Effector memory CD8-positive, alpha-beta T cell (primary cell): ENCODE measurements at regions not wholly inside any gene's neighbourhood (a gene's known extent, or its start where the extent isn't known, plus 50 kb on each side); places are given as distances from the start of the nearest gene placed in this dataset.
"Not testable (repeated sequence)": the region's sequence is repeated elsewhere in the genome, so short reads cannot be mapped to it uniquely, and the experiment has no call there.

Experiments
- ATAC-seq: fragments of 150-1000 bp; cut with Tn5 transposase; replicated peaks from 2 replicates; pipeline ENCODE4 v1.10.0; 2021; ENCODE audit warnings: mild to moderate bottlenecking, moderate library complexity
- DNase-seq, 3 experiments: peaks; one replicate each; pipeline ENCODE4 v3.0.0; 2021
- H3K27ac Mint-ChIP-seq, 2 donors: one replicate each; pipeline ENCODE4 v1.8.0; 2022; ENCODE audit warnings: mild to moderate bottlenecking in 2 of 2, mixed read lengths in 2 of 2, moderate library complexity in 2 of 2
- H3K27me3 Mint-ChIP-seq, 2 donors: one replicate each; pipeline ENCODE4 v1.8.0; 2022; ENCODE audit warnings: mixed read lengths in 2 of 2
- H3K36me3 Mint-ChIP-seq: one replicate; pipeline ENCODE4 v1.8.0; 2022; ENCODE audit warnings: mild to moderate bottlenecking, moderate library complexity, mixed read lengths; ENCODE audit not compliant: insufficient read depth
- H3K4me1 Mint-ChIP-seq, 2 donors: one replicate each; pipeline ENCODE4 v1.8.0; 2022; ENCODE audit warnings: low read depth in 2 of 2, mixed read lengths in 2 of 2
- H3K4me3 Mint-ChIP-seq, 2 donors: one replicate each; pipeline ENCODE4 v1.8.0; 2022; ENCODE audit warnings: mild to moderate bottlenecking in 2 of 2, mixed read lengths in 2 of 2, moderate library complexity in 2 of 2
- H3K9me3 Mint-ChIP-seq, 2 donors: one replicate each; pipeline ENCODE4 v1.8.0; 2022; ENCODE audit warnings: mixed read lengths in 2 of 2

DNA sequence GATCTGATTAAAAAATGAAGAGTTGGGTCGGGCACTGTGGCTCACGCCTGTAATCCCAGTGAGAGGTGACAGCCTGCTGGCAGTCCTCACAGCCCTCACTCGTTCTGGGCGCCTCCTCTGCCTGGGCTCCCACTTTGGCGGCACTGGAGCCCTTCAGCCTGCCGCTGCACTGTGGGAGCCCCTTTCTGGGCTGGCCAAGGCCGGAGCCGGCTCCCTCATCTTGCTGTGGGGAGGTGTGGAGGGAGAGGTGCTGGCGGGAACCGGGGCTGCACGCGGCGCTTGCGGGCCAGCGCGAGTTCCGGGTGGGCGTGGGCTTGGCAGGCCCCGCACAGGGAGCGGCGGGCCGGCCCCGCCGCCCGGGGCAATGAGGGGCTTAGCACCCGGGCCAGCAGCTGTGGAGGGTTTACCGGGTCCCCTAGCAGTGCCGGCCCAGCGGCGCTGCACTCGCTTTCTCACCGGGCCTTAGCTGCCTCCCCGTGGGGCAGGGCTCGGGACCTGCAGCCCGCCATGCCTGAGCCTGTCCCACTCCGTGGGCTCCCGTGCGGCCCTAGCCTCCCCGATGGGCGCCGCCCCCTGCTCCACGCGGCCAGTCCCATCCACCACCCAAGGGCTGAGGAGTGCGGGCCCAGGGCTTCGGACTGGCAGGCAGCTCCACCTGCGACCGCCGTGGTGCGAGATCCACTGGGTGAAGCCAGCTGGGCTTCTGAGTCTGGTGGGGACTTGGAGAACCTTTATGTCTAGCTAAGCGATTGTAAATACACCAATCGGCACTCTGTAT lies 534.1 kb upstream of the ARRDC3 start:
- H3K4me1 Mint-ChIP-seq, H3K36me3 Mint-ChIP-seq, H3K27ac Mint-ChIP-seq, DNase-seq, H3K27me3 Mint-ChIP-seq, ATAC-seq, H3K4me3 Mint-ChIP-seq, H3K9me3 Mint-ChIP-seq: not testable (repeated sequence)

DNA sequence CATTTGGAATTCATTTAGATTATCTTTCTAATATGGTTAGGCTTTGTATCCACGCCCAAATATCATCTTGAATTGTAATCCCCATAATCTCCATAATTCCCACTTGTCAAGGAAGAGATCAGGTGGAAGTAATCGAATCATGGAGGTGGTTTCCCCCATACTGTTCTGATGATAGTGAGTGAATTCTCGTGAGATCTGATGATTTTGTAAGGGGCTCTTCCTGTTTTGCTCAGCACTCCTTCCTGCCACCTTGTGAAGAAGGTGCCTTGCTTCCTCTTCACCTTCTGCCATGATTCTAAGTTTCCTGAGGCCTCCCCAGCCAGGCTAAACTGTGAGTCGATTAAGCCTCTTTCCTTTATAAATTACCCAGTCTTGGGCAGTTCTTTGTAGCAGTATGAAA lies 527.5 kb upstream of the ARRDC3 start:
- Mint-ChIP-seq H3K27ac (no peak overlapping the region), H3K27me3 (no peaks in the 10 kb centered on the region), H3K36me3 (no peaks in the 10 kb centered on the region), H3K4me3 (no peak overlapping the region), H3K9me3 (peaks cover 5 to 6% of the 10 kb centered on the region in 2 donors), H3K4me1 (no peaks in the 10 kb centered on the region)
- ATAC-seq (no peak), DNase-seq (no peak)

DNA sequence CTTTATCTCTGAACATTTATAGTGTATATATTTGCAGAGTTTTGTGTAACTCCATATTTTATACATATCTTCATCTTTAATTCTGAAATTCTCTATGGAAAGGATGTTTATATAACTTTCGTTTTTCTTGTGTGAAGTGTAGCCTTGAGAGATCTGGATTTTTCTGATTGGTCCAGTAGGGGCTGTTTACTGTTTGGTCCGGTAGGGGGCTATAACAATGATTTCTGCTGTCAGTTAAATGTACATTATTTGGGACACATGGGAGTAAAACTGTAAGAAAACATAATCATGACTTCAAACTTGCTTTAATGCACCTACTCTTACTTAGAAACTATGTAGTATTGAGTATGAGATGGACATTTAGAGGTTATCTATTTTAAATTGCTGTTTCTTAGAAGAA lies 527.1 kb upstream of the ARRDC3 start:
- no peak for ATAC-seq
- Mint-ChIP-seq H3K4me1 (no peaks in the 10 kb centered on the region), H3K9me3 (peaks cover 5 to 6% of the 10 kb centered on the region in 2 donors), H3K36me3 (no peaks in the 10 kb centered on the region), H3K4me3 (no peak overlapping the region), H3K27me3 (no peaks in the 10 kb centered on the region), H3K27ac (no peak overlapping the region)
- DNase-seq: no peak

- no peaks in the 10 kb centered on the region for H3K27me3 Mint-ChIP-seq
- peaks cover 0 to 2% of the 10 kb centered on the region in 2 donors for H3K9me3 Mint-ChIP-seq
- no peaks in the 10 kb centered on the region for H3K4me1 Mint-ChIP-seq
Measured at GRCh38 chr5:91906494-91906893, 523.4 kb upstream of the ARRDC3 start.

GRCh38 chr5:91906027-91906426 lies 522.9 kb upstream of the ARRDC3 start:
- Mint-ChIP-seq H3K27ac (no peak overlapping the region), H3K4me1 (no peaks in the 10 kb centered on the region), H3K27me3 (no peaks in the 10 kb centered on the region), H3K4me3 (no peak overlapping the region), H3K36me3 (no peaks in the 10 kb centered on the region), H3K9me3 (peaks cover 0 to 2% of the 10 kb centered on the region in 2 donors)
- ATAC-seq: no peak
- DNase-seq: no peak

More at GRCh38 chr5:91906494-91906893, 523.4 kb upstream of the ARRDC3 start:
- DNase-seq (no peak), ATAC-seq (no peak)
- Mint-ChIP-seq H3K4me3 (no peak overlapping the region), H3K27ac (no peak overlapping the region), H3K36me3 (no peaks in the 10 kb centered on the region)

DNA sequence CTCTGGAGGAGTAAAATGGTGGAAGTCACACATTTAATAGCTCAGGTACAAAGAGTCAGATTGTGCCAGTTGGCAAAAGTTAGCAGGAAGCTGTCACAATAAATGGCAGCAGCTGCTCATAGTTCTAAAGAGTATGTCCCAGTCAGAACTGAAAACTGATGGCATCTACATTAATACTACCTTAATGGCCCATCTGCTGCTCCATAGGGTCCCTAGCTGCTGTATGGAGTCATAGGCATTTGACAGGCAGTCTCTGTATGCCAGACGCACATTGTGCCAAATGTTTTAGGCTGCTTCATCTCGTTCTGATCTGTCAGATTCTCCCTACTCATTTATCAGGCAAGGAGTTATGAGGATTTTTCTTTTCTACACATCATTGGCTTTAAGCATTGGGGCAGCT lies 515.8 kb upstream of the ARRDC3 start:
- Mint-ChIP-seq H3K27ac (no peak overlapping the region), H3K4me3 (no peak overlapping the region), H3K27me3 (no peaks in the 10 kb centered on the region), H3K9me3 (peaks cover 0 to 6% of the 10 kb centered on the region in 2 donors), H3K4me1 (no peaks in the 10 kb centered on the region), H3K36me3 (no peaks in the 10 kb centered on the region)
- DNase-seq: no peak
- ATAC-seq: no peak

GRCh38 chr5:91898019-91898418 lies 514.9 kb upstream of the ARRDC3 start:
- Mint-ChIP-seq H3K9me3 (peaks cover 0 to 6% of the 10 kb centered on the region in 2 donors), H3K36me3 (no peaks in the 10 kb centered on the region), H3K4me3 (no peak overlapping the region), H3K4me1 (no peaks in the 10 kb centered on the region), H3K27ac (no peak overlapping the region), H3K27me3 (no peaks in the 10 kb centered on the region)
- DNase-seq: no peak
- no peak for ATAC-seq

DNA sequence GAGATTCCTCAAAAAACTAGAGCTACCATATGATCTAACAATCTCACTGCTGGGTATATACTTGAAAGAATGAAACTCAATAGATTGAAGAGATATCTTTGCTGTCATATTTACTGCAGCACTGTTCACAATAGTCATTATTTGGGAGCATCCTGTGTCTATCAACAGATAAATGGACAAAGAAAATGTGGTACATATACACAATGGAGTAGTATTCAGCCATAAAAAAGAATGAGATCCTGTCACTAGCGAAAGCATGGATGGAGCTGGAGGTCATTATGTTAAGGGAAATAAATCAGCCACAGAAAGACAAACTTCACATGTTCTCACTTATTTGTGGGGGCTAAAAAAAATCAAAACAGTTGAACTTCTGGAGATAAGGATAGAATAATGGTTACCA lies 505.7 kb upstream of the ARRDC3 start:
- H3K4me3 Mint-ChIP-seq: no peak overlapping the region
- no peaks in the 10 kb centered on the region for H3K27me3 Mint-ChIP-seq
- no peak overlapping the region for H3K27ac Mint-ChIP-seq
- DNase-seq (no peak), ATAC-seq (no peak)
- H3K4me1 Mint-ChIP-seq: no peaks in the 10 kb centered on the region
- H3K36me3 Mint-ChIP-seq: peaks cover 3% of the 10 kb centered on the region
- peaks cover 0 to 6% of the 10 kb centered on the region in 2 donors for H3K9me3 Mint-ChIP-seq

GRCh38 chr5:91885291-91886265 lies 502.5 kb upstream of the ARRDC3 start:
- no peaks in the 10 kb centered on the region for H3K27me3 Mint-ChIP-seq
- peaks cover 9 to 11% of the 10 kb centered on the region in 2 donors for H3K9me3 Mint-ChIP-seq

DNA sequence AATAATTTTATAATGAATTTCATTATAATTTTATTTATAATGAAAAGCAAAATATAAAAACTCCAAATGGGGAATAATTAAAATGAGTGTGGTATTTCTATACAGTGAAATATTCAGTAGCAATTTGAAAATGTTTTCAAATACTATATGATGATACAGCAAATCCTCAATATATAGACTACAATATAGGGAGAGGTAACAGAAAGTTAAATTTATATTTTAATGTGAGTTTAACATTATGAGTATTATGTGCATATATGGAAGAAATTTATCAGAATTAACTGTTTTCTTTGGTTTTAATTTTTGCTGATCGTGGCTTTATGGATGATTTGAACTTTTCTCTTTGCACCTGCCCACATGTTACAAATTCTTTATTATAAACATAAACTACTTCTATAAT lies 500.9 kb upstream of the ARRDC3 start:
- ATAC-seq (no peak), DNase-seq (no peak)
- no peaks in the 10 kb centered on the region for H3K27me3 Mint-ChIP-seq
- peaks cover 12 to 21% of the 10 kb centered on the region in 2 donors for H3K9me3 Mint-ChIP-seq
- H3K4me1 Mint-ChIP-seq: no peaks in the 10 kb centered on the region
- no peak overlapping the region for H3K4me3 Mint-ChIP-seq
- H3K36me3 Mint-ChIP-seq: no peaks in the 10 kb centered on the region
- no peak overlapping the region for H3K27ac Mint-ChIP-seq

More at GRCh38 chr5:91885291-91886265, 502.5 kb upstream of the ARRDC3 start:
- ATAC-seq: no peak
- no peak for DNase-seq
- Mint-ChIP-seq H3K4me1 (no peaks in the 10 kb centered on the region), H3K27ac (no peak overlapping the region), H3K36me3 (no peaks in the 10 kb centered on the region), H3K4me3 (no peak overlapping the region)

- peaks cover 7 to 8% of the 10 kb centered on the region in 2 donors for H3K9me3 Mint-ChIP-seq
- H3K4me1 Mint-ChIP-seq: no peaks in the 10 kb centered on the region
- H3K27ac Mint-ChIP-seq: no peak overlapping the region
- ATAC-seq (no peak), DNase-seq (no peak)
- no peak overlapping the region for H3K4me3 Mint-ChIP-seq
- H3K36me3 Mint-ChIP-seq: no peaks in the 10 kb centered on the region
- no peaks in the 10 kb centered on the region for H3K27me3 Mint-ChIP-seq
Measured at GRCh38 chr5:91875196-91875779, 492.2 kb upstream of the ARRDC3 start.

- Mint-ChIP-seq H3K4me3 (no peak overlapping the region), H3K9me3 (peaks cover 5 to 16% of the 10 kb centered on the region in 2 donors), H3K36me3 (no peaks in the 10 kb centered on the region), H3K4me1 (no peaks in the 10 kb centered on the region), H3K27ac (no peak overlapping the region), H3K27me3 (no peaks in the 10 kb centered on the region)
- DNase-seq: no peak
- ATAC-seq: no peak
Measured at GRCh38 chr5:91867799-91868198, 484.7 kb upstream of the ARRDC3 start.

DNA sequence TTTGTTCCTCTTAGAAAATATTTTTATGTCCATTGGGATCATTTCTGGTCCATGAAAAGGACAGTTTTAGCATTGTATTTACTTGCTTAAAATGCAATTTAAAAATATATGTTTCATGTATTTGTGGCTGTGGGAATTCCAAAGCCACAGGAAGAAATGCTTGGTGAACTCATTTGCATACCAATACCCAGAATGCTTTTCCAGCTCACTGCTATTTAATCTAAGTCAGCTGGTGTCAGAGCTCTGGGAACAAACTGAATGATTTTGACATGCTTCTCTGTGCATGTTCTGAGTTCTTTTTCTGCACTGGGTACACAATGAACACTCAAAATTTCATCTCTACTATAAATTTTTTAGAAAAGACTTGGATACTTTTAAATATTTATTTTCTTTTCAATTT lies 482.8 kb upstream of the ARRDC3 start:
- DNase-seq: no peak
- no peaks in the 10 kb centered on the region for H3K4me1 Mint-ChIP-seq
- H3K27me3 Mint-ChIP-seq: no peaks in the 10 kb centered on the region
- H3K4me3 Mint-ChIP-seq: no peak overlapping the region
- H3K9me3 Mint-ChIP-seq: peaks cover 5 to 16% of the 10 kb centered on the region in 2 donors
- no peak for ATAC-seq
- H3K36me3 Mint-ChIP-seq: peaks cover 2% of the 10 kb centered on the region
- H3K27ac Mint-ChIP-seq: no peak overlapping the region
